KG1 (cell line): ENCODE measurements at regions not wholly inside any gene's neighbourhood (a gene's known extent, or its start where the extent isn't known, plus 50 kb on each side); places are given as distances from the start of the nearest gene placed in this dataset.
"Not testable (repeated sequence)": the region's sequence is repeated elsewhere in the genome, so short reads cannot be mapped to it uniquely, and the experiment has no call there.

Experiments
- DNase-seq: peaks from one replicate; lab custom pipeline; 2025; lab: John Stamatoyannopoulos, UW

GRCh38 chr12:9411616-9412268 lies 196.0 kb downstream of the KLRB1 start:
- DNase-seq = not testable (repeated sequence)

GRCh38 chr12:9407425-9407748 lies 199.2 kb upstream of the PZP start:
- not testable (repeated sequence) for DNase-seq

- no peak for DNase-seq
Observed at GRCh38 chr12:9406564-9407424, 198.6 kb upstream of the PZP start.

GRCh38 chr12:9405886-9406563 lies 197.8 kb upstream of the PZP start:
- DNase-seq = no peak

GRCh38 chr12:9404469-9405260 lies 196.5 kb upstream of the PZP start:
- no peak for DNase-seq

- no peak for DNase-seq
Observed at GRCh38 chr12:9404031-9404430, 195.8 kb upstream of the PZP start.

- not testable (repeated sequence) for DNase-seq
Observed at GRCh38 chr12:9402432-9403040, 194.3 kb upstream of the PZP start.

- not testable (repeated sequence) for DNase-seq
Observed at GRCh38 chr12:9396367-9396766, 188.2 kb upstream of the PZP start.

GRCh38 chr12:9395220-9395619 lies 187.0 kb upstream of the PZP start:
- not testable (repeated sequence) for DNase-seq

GRCh38 chr12:9392842-9393241 lies 184.6 kb upstream of the PZP start:
- no peak for DNase-seq

- DNase-seq = no peak
Observed at GRCh38 chr12:9391815-9392214, 183.6 kb upstream of the PZP start.

- DNase-seq = no peak
Observed at GRCh38 chr12:9390761-9391160, 182.6 kb upstream of the PZP start.

GRCh38 chr12:9389796-9390195 lies 181.6 kb upstream of the PZP start:
- no peak for DNase-seq

- DNase-seq = no peak
Observed at GRCh38 chr12:9388379-9388778, 180.2 kb upstream of the PZP start.

- no peak for DNase-seq
Observed at GRCh38 chr12:9387450-9387849, 179.3 kb upstream of the PZP start.

- DNase-seq = no peak
Observed at GRCh38 chr12:9383585-9383984, 175.4 kb upstream of the PZP start.

GRCh38 chr12:9381619-9382018 lies 173.4 kb upstream of the PZP start:
- no peak for DNase-seq

- no peak for DNase-seq
Observed at GRCh38 chr12:9380650-9381049, 172.5 kb upstream of the PZP start.

- no peak for DNase-seq
Observed at GRCh38 chr12:9379023-9379742, 171.0 kb upstream of the PZP start.

GRCh38 chr12:9378430-9378835 lies 170.2 kb upstream of the PZP start:
- no peak for DNase-seq

- no peak for DNase-seq
Observed at GRCh38 chr12:9372202-9372601, 164.0 kb upstream of the PZP start.
